GM13976 (cell line): ENCODE measurements at regions not wholly inside any gene's neighbourhood (a gene's known extent, or its start where the extent isn't known, plus 50 kb on each side); places are given as distances from the start of the nearest gene placed in this dataset.
"Not testable (repeated sequence)": the region's sequence is repeated elsewhere in the genome, so short reads cannot be mapped to it uniquely, and the experiment has no call there.

Experiments used
- DNase-seq: peaks from one replicate; pipeline ENCODE4 v3.0.0; 2012; ENCODE audit warnings: low spot score
- CTCF ChIP-seq: IDR thresholded peaks from 2 replicates; pipeline ENCODE4 v1.5.1; 2012; ENCODE audit warnings: borderline replicate concordance, mild to moderate bottlenecking; ENCODE audit not compliant: insufficient read depth; ENCODE audit errors: extremely low read depth, missing control alignments, control extremely low read depth
- in situ Hi-C: fragments of 300-500 bp; cut with MboI; formaldehyde crosslinking; loops from one replicate; pipeline ENCODE4 v1.12.0; 2022; ENCODE audit warnings: low sequenced_read_pairs, mixed read lengths, inconsistent platforms; ENCODE audit not compliant: unreplicated experiment

DNA sequence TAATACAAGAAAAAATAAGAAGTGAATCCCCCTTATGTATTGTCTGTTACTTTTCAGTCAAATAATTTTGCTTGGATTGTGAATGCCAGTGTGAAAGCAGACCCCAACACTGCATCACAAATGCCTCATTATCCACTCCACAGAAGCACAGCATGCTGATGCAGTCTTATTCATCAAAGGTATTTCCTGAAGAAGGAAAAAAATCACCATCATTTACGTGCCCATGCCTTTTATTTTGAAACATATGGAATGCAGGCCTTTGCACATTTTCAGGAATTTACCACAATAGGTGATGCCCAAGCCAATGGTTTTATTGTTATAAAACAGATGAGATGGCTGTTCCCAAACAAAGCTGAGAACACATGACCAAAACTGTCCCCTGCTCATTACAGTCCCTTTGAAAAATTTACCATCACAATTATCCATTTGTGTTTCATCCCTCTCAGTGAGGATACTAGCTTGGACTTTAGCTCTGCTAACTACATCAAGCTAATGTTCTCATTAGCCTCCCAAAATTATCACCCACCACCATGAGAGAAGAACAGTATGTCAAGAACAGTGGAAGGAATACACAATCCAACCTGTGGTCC is 180.6 kb upstream of the HTR1E start:
- in situ Hi-C loops = no loop called here
- no peak for DNase-seq
- no peak for TF ChIP-seq CTCF

DNA sequence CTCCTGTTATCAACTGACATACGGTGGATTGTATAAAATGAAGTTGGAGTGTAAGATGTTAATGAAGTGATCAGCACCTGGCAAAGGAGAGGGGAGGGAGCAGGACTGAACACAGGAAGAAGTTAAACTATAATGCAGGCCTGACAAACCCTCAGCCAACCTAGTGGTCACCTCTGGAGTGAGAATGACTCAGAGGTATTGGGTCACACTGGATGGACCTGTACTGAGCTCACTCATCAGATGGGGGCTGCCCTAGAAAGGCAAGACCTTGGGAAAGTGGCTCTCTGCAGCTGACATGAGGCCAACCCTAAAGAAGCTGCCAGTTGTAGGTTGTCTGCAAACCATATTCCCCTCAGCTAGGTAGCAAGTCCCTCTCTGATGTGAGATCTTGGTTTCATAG is 193.3 kb upstream of the HTR1E start:
- DNase-seq = no peak
- no peak for TF ChIP-seq CTCF
- in situ Hi-C loops = no loop called here

DNA sequence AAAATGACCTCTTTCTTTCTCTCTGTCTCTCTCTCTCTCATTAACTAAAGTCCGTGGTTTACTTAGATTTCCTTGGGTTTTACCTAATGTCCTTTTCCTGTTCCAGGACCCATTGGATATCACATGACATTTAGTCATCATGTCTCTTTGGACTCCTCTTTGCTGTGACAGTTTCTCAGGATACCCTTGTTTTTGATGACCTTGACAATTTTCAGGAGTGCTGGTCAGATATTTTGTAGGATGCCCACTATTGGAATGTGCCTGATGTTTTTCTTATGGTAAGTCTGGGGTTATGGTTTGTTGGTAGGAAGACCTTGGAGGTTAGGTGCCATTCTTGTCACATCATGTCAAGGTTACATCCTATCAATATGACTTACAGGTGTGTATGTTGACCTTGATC is 199.2 kb upstream of the HTR1E start:
- no peak for DNase-seq
- TF ChIP-seq CTCF = no peak
- in situ Hi-C loops = no loop called here

GRCh38 chr6:86731631-86732030 is 205.7 kb upstream of the HTR1E start:
- in situ Hi-C loops, DNase-seq: not testable (repeated sequence)

DNA sequence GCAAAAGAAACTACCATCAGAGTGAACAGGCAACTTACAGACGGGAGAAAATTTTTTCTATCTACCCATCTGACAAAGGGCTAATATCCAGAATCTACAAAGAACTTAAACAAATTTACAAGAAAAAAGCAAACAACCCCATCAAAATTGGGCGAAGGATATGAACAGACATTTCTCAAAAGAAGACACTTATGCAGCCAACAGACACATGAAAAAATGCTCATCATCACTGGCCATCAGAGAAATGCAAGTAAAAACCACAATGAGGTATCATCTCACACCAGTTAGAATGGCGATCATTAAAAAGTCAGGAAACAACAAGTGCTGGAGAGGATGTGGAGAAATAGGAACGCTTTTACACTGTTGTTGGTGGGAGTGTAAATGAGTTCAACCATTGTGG is 206.6 kb upstream of the HTR1E start:
- in situ Hi-C loops, DNase-seq: not testable (repeated sequence)

DNA sequence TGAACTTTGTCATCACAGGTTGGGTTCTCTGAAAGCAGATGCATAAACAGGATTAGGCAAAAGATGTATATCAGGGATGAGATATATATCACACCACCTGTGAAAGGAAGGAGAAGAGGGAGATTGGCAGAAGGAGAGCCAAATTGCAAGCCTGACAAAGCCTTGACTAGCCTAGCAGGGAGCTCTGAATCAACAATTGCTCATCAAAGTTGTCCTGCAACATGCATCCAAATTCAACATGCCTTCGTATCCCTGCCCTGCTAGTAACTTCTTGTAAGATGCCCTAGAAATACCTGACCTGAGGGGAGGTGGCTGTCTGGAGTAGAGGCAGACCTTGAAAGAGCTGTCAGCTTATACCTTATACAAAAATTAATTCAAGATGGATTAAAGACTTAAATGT is 207.1 kb upstream of the HTR1E start:
- DNase-seq = no peak
- TF ChIP-seq CTCF = no peak
- in situ Hi-C loops = no loop called here

GRCh38 chr6:86728976-86729375 is 208.4 kb upstream of the HTR1E start:
- in situ Hi-C loops = no loop called here
- no peak for DNase-seq
- no peak for TF ChIP-seq CTCF

DNA sequence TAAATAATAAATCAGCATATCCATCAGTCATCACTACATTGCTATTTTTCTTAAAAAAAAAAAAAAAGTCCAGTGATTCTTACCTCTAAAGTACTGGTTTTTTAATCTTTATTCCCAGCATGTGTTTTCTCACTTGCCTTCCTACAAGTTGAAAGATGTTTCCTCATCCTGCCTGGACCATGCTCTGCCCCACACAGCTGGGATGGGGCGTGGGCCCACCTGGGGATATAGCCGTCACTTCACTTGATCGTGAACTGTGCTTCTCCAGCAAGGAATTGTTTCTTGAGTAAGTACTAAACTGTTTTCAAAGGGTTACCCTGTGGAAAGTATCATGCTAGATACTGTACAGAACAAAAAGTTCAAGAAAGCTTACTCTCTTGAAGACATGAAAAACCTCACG is 212.6 kb upstream of the HTR1E start:
- in situ Hi-C loops = no loop called here
- TF ChIP-seq CTCF = no peak

More for the DNA sequence above, 212.6 kb upstream of the HTR1E start:
- no peak for DNase-seq
